Astrocyte of the cerebellum (primary cell): ENCODE measurements at regions not wholly inside any gene's neighbourhood (a gene's known extent, or its start where the extent isn't known, plus 50 kb on each side); places are given as distances from the start of the nearest gene placed in this dataset.
A peak's percentile ranks its signal among the peaks of the same experiment; 100 is the strongest.

Source experiments
- DNase-seq: peaks from one replicate; pipeline ENCODE4 v3.0.0-alpha.2; 2011; ENCODE audit warnings: low read depth
- H3K4me3 ChIP-seq: 2 replicates; pipeline ENCODE4 v1.5.1; 2011; ENCODE audit warnings: mild to moderate bottlenecking, low read depth, low read length, moderate library complexity
- in situ Hi-C: cut with HindIII; loops from 2 replicates; pipeline ENCODE4 v1.10.0; 2017; ENCODE audit warnings: low sequenced_read_pairs
- TF ChIP-seq, protein P1 (sequence below): IDR thresholded peaks from 2 replicates; pipeline ENCODE4 v1.5.1; 2012; ENCODE audit warnings: low read length, low read depth, moderate library complexity, mild to moderate bottlenecking; ENCODE audit errors: missing control alignments

DNA sequence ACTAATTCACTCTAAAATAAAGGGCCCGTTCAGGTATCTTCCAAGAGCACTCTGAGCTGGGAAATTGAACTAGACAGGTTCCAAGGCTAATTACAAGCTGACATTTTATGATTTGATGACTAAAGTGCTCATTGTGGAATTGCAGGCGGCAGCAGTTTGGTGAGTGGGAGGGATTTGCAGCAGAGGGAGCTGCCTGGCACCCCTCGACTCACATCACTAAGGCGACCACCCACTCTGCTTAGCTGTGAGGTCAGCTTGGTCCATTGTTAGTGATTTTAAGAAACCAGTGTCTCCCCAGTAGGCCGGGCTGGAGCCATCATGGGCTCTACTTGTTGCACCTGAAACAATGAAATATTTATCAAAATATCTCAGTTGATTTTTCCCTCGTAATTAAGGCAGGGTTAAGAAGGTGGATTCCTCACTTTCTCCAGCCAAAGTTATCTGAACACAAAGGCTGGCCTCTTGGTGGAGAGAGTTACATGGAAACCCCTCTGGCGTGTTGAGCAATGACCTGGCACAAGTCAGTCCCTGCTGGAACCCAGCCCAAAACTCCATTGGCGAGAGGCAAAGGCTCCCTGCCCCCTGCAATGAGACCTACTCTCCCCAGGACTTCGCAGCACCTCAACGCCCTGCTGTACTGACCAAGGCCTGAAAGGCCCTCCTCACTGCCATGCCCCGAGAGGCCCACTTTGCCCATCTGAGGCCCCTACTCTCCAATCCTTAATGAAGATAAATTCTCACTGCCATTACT, 65.0 kb upstream of the ATP2B2 start:
- no peak for DNase-seq
- TF ChIP-seq, protein P1, sequence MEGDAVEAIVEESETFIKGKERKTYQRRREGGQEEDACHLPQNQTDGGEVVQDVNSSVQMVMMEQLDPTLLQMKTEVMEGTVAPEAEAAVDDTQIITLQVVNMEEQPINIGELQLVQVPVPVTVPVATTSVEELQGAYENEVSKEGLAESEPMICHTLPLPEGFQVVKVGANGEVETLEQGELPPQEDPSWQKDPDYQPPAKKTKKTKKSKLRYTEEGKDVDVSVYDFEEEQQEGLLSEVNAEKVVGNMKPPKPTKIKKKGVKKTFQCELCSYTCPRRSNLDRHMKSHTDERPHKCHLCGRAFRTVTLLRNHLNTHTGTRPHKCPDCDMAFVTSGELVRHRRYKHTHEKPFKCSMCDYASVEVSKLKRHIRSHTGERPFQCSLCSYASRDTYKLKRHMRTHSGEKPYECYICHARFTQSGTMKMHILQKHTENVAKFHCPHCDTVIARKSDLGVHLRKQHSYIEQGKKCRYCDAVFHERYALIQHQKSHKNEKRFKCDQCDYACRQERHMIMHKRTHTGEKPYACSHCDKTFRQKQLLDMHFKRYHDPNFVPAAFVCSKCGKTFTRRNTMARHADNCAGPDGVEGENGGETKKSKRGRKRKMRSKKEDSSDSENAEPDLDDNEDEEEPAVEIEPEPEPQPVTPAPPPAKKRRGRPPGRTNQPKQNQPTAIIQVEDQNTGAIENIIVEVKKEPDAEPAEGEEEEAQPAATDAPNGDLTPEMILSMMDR, result no peak

DNA sequence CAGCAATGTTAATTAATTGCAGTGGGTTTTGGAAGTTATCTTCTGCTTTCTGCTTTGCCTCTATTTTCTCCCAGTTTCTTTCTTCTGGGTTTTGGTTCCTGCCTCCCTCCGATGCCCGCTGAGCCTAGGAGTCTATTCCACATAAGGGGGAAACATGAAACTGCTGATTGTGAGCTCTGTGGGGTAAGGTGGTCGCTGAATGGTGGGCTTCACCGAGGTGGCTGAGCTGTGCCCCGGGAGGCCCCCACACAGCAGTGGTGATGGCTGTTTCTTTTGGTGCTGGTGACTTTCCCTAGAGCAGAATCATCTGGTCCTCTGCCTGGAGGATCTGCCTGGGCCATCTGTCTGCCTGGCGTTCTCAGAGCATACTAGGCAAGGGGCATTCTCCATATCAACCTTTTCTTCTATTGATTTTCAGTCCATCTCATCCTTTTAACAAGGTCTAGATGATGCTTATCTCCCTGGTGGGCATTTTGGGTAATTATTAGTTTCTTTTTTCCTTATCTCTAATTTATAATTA, 68.8 kb upstream of the ATP2B2 start:
- H3K4me3 ChIP-seq, result no peak overlapping the region
- DNase-seq, result no peak
- TF ChIP-seq, protein P1, result no peak
- in situ Hi-C loops, result no loop called here

More for the DNA sequence above, 65.0 kb upstream of the ATP2B2 start:
- in situ Hi-C loops, result no loop called here
- no peak overlapping the region for H3K4me3 ChIP-seq

DNA sequence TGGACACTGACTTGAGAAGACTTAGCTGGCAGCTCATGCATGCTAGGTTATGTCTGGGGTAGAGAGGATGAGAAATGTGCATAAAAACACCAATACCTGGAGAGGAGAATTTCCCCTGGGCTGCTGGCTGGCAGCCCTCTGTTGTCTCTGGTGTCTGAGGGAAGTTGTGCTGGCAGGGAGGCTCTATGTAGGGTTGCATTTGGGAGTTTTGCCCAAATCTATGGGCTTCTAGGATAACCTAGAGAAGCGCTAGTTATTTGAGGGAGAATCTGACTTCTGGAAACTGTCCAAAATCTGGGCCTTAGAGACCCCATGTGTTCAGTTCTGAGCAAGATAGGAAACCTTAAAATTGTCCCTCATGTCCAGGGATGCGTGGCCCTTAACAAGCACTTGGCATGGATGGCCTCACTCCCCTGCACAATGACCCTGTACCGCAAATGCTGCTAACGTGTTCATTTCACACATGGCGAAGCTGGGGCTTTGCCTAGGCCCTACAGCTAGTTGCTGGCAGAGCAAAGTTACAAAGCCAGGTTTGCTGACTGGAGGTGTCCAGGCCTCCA, 70.3 kb upstream of the ATP2B2 start:
- H3K4me3 ChIP-seq, result no peak overlapping the region
- in situ Hi-C loops, result no loop called here
- TF ChIP-seq, protein P1, result no peak
- no peak for DNase-seq

DNA sequence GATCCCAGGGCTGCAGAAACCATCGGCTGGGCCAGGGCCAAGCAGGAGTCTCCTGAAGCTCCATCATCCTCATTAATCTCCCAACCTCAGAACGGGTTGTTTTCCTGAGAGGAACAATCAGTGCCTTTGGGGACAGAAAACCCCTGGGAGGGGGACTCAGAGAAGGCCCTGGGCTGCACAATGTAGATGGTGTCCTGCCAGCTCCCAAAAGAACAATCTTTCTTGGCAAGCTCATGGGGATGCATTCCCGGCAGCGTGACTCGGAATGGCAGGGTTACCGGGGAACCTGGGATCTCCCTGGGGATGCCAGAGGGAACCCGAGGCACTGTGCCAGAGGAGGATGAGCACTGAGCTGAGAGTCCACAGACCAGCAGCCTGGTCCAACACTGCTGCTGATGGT, 72.1 kb upstream of the ATP2B2 start:
- DNase-seq, result no peak
- TF ChIP-seq, protein P1, result no peak
- in situ Hi-C loops, result no loop called here
- H3K4me3 ChIP-seq, result no peak overlapping the region

DNA sequence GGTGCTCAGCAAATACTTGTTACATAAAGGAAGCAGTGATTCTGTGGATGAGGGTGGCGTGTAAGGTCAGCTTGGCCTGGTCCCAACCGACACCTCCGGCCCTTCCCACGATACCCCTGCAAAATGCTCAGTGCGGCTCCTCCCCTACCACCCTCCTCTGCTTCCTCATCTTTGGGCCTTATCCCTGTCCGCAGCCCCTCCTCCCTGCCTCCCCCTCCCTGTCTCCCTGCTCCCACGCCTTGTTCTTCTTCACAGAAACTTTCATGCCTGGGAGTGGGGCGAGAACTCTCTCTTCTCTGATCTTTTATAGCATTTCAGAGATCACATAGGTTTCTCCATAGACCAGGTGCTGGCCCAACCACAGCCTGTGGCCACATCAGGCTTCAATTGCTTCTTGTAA, 75.0 kb upstream of the ATP2B2 start:
- DNase-seq, result no peak
- TF ChIP-seq, protein P1, result no peak
- in situ Hi-C loops, result no loop called here
- H3K4me3 ChIP-seq, result no peak overlapping the region

DNA sequence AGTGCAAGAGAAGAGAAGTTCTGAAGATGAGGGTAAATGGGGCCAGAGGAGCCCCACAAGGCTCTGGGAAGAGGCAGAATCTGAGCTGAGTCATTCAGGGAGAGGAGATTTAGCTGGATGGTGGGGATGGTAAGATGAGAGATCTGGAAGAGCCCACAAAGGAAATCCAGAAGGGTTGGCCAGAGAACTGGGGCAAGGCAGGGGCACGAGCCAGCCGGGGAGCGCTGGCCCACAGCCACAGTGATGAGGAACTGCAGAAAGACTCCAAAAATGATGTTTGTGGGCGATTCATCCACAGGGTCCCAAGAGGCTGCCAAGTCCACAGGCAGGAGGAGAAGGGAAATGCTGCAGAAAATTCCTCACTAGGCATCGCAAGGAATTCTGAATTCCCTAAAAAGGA, 75.9 kb upstream of the ATP2B2 start:
- TF ChIP-seq, protein P1, result no peak
- in situ Hi-C loops, result no loop called here
- DNase-seq, result peak; percentile 88
- H3K4me3 ChIP-seq, result no peak overlapping the region
